ENCODE measurements at regions not wholly inside any gene's neighbourhood (a gene's known extent, or its start where the extent isn't known, plus 50 kb on each side); places are given as distances from the start of the nearest gene placed in this dataset.

GRCh38 chr4:114180481-114180880 is 201.0 kb upstream of the ARSJ start:
- DNase-seq, result peak in 2 of 5 donors; percentile 1 to 9

- no peak for DNase-seq
These were observed 205.5 kb upstream of the ARSJ start for GRCh38 chr4:114184901-114185300.

DNA sequence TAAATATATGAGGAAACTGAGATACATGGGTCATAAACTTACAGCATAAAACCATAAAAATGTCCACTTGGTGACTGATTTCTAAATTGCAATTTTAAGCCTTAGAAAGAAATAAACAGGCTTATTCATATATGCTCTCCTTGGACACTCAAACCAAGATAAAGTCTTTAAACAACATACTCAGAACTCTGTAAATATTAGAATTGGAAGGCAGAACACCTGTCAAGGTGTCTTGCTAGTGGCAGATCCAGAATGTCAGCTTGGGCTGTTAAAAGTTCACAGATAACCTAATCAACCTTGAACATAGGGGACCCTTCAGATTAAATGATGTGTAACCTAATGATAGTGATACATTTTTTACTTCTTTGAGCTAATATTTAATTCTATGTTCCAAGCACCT is 208.1 kb upstream of the ARSJ start:
- no peak for DNase-seq

GRCh38 chr4:114191496-114191895 is 212.0 kb upstream of the ARSJ start:
- no peak for DNase-seq

DNA sequence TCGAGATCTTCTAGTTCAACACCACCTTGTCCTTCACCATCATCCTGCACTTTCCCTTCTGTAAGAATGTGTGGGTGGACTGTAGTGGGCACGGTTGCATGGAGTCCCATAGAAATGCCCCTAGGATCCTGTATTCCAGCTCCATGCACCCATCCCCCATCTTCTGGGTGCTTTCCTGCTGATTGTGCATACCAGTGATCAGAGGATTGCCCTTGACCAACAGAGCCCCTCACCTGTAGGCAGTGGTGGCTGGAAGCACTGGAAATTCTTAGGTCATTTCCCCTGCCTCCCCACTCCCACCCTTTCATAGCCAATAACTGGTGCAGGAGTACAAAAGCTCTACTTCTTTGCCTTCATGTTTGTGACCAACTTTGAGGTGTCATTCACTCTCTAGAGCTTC is 213.4 kb upstream of the ARSJ start:
- no peak for DNase-seq

GRCh38 chr4:114193624-114194399 is 214.4 kb upstream of the ARSJ start:
- DNase-seq, result no peak

DNA sequence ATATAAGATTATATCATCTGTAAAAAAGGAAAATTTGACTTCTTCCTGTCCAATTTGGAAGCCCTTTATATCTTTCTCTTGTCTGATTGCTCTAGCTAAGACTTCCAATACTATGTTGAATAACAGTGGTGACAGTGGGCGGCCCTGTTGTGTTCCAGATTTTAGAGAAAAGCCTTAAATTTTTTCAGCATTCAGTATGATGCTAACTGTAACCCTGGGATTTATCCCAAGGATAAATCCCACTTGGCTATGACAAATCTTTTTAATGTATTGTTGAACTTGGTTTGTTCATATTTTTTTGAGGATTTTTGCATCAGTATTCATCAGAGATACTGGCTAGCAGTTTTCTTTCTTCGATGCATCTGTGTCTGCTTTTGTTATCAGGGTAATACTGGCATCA is 217.2 kb upstream of the ARSJ start:
- no peak for DNase-seq

DNA sequence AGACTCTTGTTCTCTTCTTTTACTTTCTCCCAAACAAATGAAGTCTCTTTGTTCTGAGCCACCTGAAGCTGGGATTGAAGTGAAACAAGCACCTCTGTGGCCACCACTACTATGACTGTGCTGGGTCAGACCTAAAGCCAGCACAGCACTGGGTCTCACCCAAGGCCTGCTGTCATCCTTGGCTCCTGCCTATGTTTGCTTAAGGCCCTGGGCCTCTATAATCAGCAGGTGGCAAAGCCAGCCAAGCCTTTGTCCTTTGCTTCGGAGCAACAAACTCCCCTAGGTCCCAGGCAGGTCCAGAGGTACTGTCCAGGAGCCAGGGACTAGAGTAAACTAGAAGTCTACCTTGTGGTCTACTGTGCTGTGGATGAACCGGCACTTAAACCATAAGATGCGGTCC is 220.6 kb upstream of the ARSJ start:
- DNase-seq, result no peak

GRCh38 chr4:114205261-114205660 is 225.8 kb upstream of the ARSJ start:
- DNase-seq, result no peak

GRCh38 chr4:114208574-114209151 is 229.2 kb upstream of the ARSJ start:
- DNase-seq, result no peak

DNA sequence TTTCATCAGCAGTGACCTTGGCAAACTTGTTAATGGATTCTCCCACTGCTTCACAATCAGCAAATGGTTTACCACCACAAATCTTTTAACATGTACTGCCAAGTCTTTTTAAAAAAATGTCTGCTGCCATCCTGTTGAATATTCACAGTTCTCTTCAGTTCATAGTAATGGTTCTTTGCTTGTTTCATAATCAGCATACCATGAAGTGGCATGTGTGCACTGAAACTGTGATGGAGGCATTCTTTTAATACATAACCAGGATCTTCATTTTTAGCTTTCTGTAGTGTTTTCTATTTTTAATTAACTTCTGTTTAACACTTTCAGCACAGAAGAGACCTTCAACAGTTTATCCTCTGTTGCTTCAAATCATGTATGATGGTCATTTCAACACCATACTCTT is 230.1 kb upstream of the ARSJ start:
- DNase-seq, result no peak

DNA sequence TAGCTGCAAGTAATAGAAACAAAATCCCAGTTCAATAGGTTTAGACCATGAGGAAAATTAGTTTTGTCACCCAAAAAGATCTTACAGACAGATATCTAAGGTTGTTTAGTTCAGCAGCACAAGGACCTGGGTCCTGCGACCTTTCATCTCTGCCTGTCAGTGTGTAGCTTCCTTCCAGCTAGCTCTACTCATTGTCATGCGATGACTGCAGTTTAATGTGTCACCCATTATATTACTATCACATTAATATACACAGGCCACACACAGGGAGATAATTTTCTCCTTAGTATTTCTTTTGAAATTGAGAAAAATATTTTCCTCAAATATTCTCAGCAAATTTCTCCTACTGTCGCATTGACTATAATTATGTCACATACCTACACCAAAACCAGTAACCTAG is 232.1 kb upstream of the ARSJ start:
- no peak for DNase-seq

GRCh38 chr4:114217150-114217817 is 237.8 kb upstream of the ARSJ start:
- DNase-seq, result no peak

DNA sequence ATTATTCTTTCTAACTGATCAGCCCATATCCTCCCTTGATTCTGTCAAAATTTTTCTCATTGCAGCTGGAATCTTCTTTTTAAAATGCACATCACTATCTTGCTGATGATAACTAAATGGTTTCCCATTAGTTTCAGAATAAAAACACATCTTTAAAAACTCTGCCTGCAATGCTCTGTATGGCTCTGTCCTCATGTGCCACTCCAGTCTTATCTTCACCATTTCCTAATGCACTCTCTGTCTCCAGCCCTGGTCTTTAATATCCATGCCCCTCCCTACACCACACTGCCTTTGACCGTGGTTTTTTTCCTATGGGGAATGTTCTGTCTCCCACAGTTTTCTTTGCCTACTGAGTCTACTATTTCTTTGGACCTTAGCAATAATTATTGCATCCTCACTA is 244.1 kb upstream of the ARSJ start:
- no peak for DNase-seq

- no peak for DNase-seq
These were observed 246.0 kb upstream of the ARSJ start for GRCh38 chr4:114225436-114225835.

GRCh38 chr4:114226179-114226578 is 246.7 kb upstream of the ARSJ start:
- DNase-seq, result no peak

DNA sequence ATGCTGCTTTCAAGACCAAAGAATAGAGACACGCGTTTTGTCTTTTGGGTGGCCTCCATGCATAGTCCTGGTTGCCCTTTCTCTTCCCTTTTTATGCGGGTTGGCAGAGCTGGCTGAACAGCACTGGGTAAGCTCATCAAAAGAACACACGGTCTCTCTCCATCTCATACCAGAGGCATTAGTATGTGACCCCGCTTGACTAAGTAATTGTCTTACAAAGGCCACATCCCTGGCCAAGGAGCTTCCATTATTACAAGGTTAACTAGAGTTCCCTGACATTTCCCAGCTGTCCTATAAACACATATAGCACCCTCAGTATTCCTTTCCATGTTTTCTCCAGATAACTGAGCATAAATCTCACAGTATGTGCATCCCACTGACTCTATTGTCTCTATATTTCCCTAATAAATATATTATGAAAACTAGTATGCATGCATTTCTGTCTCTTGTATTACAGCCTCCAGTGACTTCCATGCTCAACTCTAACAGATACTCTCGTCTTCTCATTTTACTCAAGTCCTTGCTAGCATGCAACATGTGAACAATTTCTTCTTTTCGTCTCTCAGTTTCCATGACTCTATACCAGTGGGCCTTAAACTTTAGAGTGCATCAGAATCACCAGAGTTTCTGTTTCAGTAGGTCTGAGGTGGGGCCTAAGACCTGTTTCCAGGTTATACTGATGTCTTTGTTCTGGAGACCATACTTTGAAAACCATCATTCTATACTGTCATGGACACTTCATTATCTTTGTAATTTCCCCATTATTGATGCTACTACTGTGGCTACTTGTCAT is 247.7 kb upstream of the ARSJ start:
- DNase-seq, result no peak

DNA sequence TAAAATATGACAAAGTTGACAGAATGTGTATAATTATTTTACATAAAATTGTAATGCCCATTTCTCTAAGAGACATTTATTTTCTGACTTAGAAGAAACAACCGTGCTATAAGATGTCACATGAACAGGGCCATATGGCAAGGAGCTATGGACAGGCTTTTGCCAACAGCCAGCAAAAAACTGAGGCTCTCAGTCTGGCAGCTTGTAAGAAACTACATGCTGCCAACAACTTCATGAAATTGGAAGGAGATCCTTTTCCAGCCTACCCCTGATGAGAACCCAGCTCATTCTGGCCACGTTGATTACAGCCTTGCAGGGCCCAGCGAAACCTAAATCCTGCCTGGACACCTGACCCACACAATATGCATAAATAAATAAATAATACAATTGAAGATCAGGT is 250.3 kb upstream of the ARSJ start:
- no peak for DNase-seq

DNA sequence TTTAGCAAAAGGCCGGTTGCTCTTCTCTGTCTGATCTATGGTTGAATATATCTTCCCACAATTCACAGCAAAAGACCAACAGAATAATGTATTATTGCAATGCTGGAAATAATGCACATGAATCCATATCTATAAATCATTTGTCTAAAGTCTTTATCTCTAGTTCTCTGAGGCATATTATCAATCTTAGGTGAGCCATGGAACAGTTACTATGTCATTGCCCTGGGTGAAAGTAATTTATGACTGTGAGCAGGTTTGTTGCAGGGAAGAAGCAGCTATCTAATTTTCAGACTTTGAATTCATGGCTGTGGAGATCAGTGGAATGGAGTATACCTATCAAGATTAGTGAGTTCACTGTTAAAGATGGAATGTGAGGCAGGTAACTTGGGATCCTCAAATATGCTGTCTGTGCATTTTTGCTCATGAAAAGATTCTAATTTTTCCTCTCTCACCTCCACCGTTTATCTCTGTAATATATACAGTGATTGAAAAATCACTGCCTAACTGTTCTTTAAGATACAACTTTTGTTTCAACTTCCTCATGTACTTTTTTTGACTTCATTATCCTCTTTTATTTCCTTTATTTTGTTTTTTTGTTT is 256.8 kb upstream of the ARSJ start:
- DNase-seq, result no peak

GRCh38 chr4:114237997-114238396 is 258.6 kb upstream of the ARSJ start:
- DNase-seq, result no peak

GRCh38 chr4:114249561-114249960 is 270.1 kb upstream of the ARSJ start:
- no peak for DNase-seq

GRCh38 chr4:114249976-114250375 is 270.5 kb upstream of the ARSJ start:
- no peak for DNase-seq

DNA sequence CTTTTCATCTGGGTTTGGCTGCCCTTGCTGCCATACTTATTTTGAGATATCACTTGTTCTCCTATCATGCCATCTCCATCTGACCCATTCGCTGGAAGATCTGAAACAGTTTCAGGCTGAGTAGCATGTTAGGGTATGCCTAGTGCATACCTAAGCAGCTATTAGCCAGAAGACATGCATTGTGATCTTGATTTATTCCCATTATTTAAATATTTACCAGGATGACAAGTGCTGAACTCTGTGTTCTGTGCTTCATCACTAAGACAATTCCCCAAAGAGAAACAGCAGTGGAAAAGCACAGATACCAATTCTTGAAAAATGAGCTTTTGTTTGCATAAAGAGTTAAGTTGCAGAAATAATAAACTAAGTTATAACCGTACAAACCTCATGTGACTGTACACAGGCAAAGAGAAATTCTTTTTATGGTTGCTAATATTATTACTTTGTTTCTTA is 271.0 kb upstream of the ARSJ start:
- DNase-seq, result no peak
